GM12878 (cell line): ENCODE measurements at regions not wholly inside any gene's neighbourhood (a gene's known extent, or its start where the extent isn't known, plus 50 kb on each side); places are given as distances from the start of the nearest gene placed in this dataset.

ENCODE experiments used
- ATAC-seq: fragments of 200-7000 bp; cut with Tn5 transposase; 3 replicates; pipeline ENCODE4 v1.9.1; 2020; ENCODE audit warnings: mild to moderate bottlenecking, moderate library complexity
- BruUV-seq: library from RNA; stranded (reverse); fragments of 400-500 nt; replicated peaks from 2 replicates; lab custom pipeline; 2021; lab: Mats Ljungman, UMichigan
- CTCF ChIA-PET: fragments of 300-600 bp; sonication (Branson Sonifier 250); formaldehyde crosslinking; extraction: SDS; loops from one replicate; lab custom pipeline; 2021; ENCODE audit warnings: inconsistent platforms; lab: Yijun Ruan, JAX
- POLR2A ChIA-PET: fragments of 350-600 bp; formaldehyde crosslinking; extraction: SDS; loops from one replicate; lab custom pipeline; 2021; ENCODE audit warnings: inconsistent platforms; lab: Charles Lee
- RAD21 ChIA-PET: fragments of 300-600 bp; sonication (Branson Sonifier 250); formaldehyde crosslinking; loops from one replicate; lab custom pipeline; 2023; ENCODE audit warnings: antibody characterized with exemption; ENCODE audit not compliant: unreplicated experiment; lab: Charles Lee
- SMC1A ChIA-PET: fragments of 300-600 bp; sonication (Branson Sonifier 250); formaldehyde crosslinking; loops from one replicate; lab custom pipeline; 2023; ENCODE audit not compliant: unreplicated experiment, uncharacterized antibody; lab: Charles Lee
- DNase-seq: peaks from one replicate; pipeline ENCODE4 v3.0.0-alpha.2; 2011; ENCODE audit warnings: low read depth, low spot score
- FAIRE-seq: peaks from 3 replicates; lab custom pipeline; 2011; peaks lifted over from hg19 to GRCh38; lab: Jason Lieb, UNC
- H2AFZ ChIP-seq: 2 replicates; pipeline ENCODE4 v1.6.0; 2011; ENCODE audit warnings: low read depth, low read length, control low read depth; ENCODE audit not compliant: control insufficient read depth
- H3K27ac ChIP-seq: 2 replicates; pipeline ENCODE4 v1.5.1; 2011; ENCODE audit warnings: control low read depth; ENCODE audit not compliant: control insufficient read depth, insufficient read depth
- H3K27me3 ChIP-seq, 2 experiments: replicated peaks in 1 of 2; 2 replicates each; pipeline versions ENCODE4 v1.6.0 to v1.6.1; 2011; ENCODE audit warnings: low read length in 1 of 2; ENCODE audit not compliant: control insufficient read depth in 2 of 2, insufficient read depth in 2 of 2
- H3K36me3 ChIP-seq, 2 experiments: 2 replicates each; pipeline ENCODE4 v1.5.1; 2011; ENCODE audit warnings: low read length in 1 of 2; ENCODE audit not compliant: control insufficient read depth in 2 of 2, insufficient read depth in 2 of 2
- H3K4me1 ChIP-seq: 2 replicates; pipeline ENCODE4 v1.6.1; 2011; ENCODE audit warnings: mild to moderate bottlenecking, low read length, moderate library complexity, mixed read lengths; ENCODE audit not compliant: control insufficient read depth, insufficient read depth
- H3K4me2 ChIP-seq: 2 replicates; pipeline ENCODE4 v1.6.0; 2011; ENCODE audit warnings: control low read depth; ENCODE audit not compliant: control insufficient read depth, insufficient read depth
- H3K4me3 ChIP-seq: fragments of 200-600 bp; sonication (generic); 2 replicates; pipeline ENCODE4 v1.5.1; 2016
- H3K79me2 ChIP-seq: 2 replicates; pipeline ENCODE4 v1.6.0; 2011; ENCODE audit warnings: low read length; ENCODE audit not compliant: control insufficient read depth, insufficient read depth
- H3K9ac ChIP-seq: 2 replicates; pipeline ENCODE4 v1.8.0; 2011; ENCODE audit warnings: low read length, control low read depth, mixed read lengths; ENCODE audit not compliant: control insufficient read depth, insufficient read depth
- H3K9me3 ChIP-seq: replicated peaks from 3 replicates; pipeline ENCODE4 v1.5.1; 2011; ENCODE audit warnings: mild to moderate bottlenecking, low read length; ENCODE audit not compliant: control insufficient read depth, insufficient read depth
- H4K20me1 ChIP-seq: 2 replicates; pipeline ENCODE4 v1.6.0; 2011; ENCODE audit not compliant: control insufficient read depth, insufficient read depth
- PAX5 ChIP-seq: IDR thresholded peaks from 2 replicates; pipeline ENCODE4 v1.6.1; 2011; ENCODE audit warnings: low read depth, low read length, borderline replicate concordance
- SMC3 ChIP-seq: IDR thresholded peaks from 2 replicates; pipeline ENCODE4 v1.6.1; 2011; ENCODE audit warnings: low read length, improper control_type of control experiment, borderline replicate concordance
- TARDBP ChIP-seq: IDR thresholded peaks from 2 replicates; pipeline ENCODE4 v1.6.1; 2016; ENCODE audit warnings: borderline replicate concordance
- WGBS: methylation state at CpG from one replicate; pipeline ENCODE4 v1.1.6; 2016; ENCODE audit warnings: low lambda C conversion rate; ENCODE audit not compliant: insufficient replicate concordance, insufficient coverage; ENCODE audit errors: missing lambda C conversion rate; 5-methylcytosine and 5-hydroxymethylcytosine counted together
- in situ Hi-C: fragments of 300-500 bp; cut with MboI; formaldehyde crosslinking; loops from 9 replicates; pipeline ENCODE4 v1.14.3; 2018; ENCODE audit warnings: mixed read lengths
- intact Hi-C: fragments of 100-400 bp; cut with micrococcal nuclease; formaldehyde crosslinking; loops from one replicate; pipeline ENCODE4 v1.14.2; 2022; ENCODE audit not compliant: unreplicated experiment
- TF ChIP-seq, protein P1 (sequence below): fragments of 150-350 bp; IDR thresholded peaks from 2 replicates; pipeline ENCODE4 v1.6.1; 2016; ENCODE audit warnings: low read depth, low read length
- TF ChIP-seq, protein P2 (sequence below): fragments of 450-650 bp; formaldehyde crosslinking; IDR thresholded peaks from 2 replicates; pipeline ENCODE4 v1.5.0; 2022; ENCODE audit warnings: mild to moderate bottlenecking, missing genetic modification characterization
- TF ChIP-seq, protein P3 (sequence below): fragments of 450-650 bp; IDR thresholded peaks from 2 replicates; pipeline ENCODE4 v1.6.1; 2018; ENCODE audit warnings: borderline replicate concordance, mild to moderate bottlenecking; ENCODE audit not compliant: partially characterized antibody

GRCh38 chr5:89411891-89412290 is 528.9 kb upstream of the MEF2C start:
- ChIA-PET POLR2A (interaction anchor here (0.7 kb wide), 1 partner anchor 272 kb away, joined by 3 read pairs; no protein-coding TSS in a partner anchor), CTCF (interaction anchor here (0.9 to 2.4 kb wide), 2 partner anchors 10 to 21 kb away, joined by 3 to 11 read pairs; no protein-coding TSS in a partner anchor), RAD21 (no interaction called here), SMC1A (interaction anchor here (0.6 to 1.4 kb wide), 6 partner anchors 10 to 265 kb away, joined by 3 to 6 read pairs (median 4); no protein-coding TSS in a partner anchor)
- H3K79me2 ChIP-seq, result no peaks in the 10 kb centered on the region
- no TSS peak for BruUV-seq
- WGBS, result 54% methylated on average over 2 of the region's 2 CpGs
- H4K20me1 ChIP-seq, result no peaks in the 10 kb centered on the region
- H3K27ac ChIP-seq, result no peak overlapping the region
- no peak overlapping the region for H2AFZ ChIP-seq
- TF ChIP-seq, protein P1, sequence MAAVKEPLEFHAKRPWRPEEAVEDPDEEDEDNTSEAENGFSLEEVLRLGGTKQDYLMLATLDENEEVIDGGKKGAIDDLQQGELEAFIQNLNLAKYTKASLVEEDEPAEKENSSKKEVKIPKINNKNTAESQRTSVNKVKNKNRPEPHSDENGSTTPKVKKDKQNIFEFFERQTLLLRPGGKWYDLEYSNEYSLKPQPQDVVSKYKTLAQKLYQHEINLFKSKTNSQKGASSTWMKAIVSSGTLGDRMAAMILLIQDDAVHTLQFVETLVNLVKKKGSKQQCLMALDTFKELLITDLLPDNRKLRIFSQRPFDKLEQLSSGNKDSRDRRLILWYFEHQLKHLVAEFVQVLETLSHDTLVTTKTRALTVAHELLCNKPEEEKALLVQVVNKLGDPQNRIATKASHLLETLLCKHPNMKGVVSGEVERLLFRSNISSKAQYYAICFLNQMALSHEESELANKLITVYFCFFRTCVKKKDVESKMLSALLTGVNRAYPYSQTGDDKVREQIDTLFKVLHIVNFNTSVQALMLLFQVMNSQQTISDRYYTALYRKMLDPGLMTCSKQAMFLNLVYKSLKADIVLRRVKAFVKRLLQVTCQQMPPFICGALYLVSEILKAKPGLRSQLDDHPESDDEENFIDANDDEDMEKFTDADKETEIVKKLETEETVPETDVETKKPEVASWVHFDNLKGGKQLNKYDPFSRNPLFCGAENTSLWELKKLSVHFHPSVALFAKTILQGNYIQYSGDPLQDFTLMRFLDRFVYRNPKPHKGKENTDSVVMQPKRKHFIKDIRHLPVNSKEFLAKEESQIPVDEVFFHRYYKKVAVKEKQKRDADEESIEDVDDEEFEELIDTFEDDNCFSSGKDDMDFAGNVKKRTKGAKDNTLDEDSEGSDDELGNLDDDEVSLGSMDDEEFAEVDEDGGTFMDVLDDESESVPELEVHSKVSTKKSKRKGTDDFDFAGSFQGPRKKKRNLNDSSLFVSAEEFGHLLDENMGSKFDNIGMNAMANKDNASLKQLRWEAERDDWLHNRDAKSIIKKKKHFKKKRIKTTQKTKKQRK, result no peak
- TF ChIP-seq, protein P2, sequence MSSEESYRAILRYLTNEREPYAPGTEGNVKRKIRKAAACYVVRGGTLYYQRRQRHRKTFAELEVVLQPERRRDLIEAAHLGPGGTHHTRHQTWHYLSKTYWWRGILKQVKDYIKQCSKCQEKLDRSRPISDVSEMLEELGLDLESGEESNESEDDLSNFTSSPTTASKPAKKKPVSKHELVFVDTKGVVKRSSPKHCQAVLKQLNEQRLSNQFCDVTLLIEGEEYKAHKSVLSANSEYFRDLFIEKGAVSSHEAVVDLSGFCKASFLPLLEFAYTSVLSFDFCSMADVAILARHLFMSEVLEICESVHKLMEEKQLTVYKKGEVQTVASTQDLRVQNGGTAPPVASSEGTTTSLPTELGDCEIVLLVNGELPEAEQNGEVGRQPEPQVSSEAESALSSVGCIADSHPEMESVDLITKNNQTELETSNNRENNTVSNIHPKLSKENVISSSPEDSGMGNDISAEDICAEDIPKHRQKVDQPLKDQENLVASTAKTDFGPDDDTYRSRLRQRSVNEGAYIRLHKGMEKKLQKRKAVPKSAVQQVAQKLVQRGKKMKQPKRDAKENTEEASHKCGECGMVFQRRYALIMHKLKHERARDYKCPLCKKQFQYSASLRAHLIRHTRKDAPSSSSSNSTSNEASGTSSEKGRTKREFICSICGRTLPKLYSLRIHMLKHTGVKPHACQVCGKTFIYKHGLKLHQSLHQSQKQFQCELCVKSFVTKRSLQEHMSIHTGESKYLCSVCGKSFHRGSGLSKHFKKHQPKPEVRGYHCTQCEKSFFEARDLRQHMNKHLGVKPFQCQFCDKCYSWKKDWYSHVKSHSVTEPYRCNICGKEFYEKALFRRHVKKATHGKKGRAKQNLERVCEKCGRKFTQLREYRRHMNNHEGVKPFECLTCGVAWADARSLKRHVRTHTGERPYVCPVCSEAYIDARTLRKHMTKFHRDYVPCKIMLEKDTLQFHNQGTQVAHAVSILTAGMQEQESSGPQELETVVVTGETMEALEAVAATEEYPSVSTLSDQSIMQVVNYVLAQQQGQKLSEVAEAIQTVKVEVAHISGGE (CRISPR knock-in tag), result no peak
- no peak for TF ChIP-seq SMC3
- TF ChIP-seq PAX5, result no peak
- TF ChIP-seq TARDBP, result no peak
- TF ChIP-seq, protein P3, sequence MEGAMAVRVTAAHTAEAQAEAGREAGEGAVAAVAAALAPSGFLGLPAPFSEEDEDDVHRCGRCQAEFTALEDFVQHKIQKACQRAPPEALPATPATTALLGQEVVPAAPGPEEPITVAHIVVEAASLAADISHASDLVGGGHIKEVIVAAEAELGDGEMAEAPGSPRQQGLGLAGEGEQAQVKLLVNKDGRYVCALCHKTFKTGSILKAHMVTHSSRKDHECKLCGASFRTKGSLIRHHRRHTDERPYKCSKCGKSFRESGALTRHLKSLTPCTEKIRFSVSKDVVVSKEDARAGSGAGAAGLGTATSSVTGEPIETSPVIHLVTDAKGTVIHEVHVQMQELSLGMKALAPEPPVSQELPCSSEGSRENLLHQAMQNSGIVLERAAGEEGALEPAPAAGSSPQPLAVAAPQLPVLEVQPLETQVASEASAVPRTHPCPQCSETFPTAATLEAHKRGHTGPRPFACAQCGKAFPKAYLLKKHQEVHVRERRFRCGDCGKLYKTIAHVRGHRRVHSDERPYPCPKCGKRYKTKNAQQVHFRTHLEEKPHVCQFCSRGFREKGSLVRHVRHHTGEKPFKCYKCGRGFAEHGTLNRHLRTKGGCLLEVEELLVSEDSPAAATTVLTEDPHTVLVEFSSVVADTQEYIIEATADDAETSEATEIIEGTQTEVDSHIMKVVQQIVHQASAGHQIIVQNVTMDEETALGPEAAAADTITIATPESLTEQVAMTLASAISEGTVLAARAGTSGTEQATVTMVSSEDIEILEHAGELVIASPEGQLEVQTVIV, result no peak
- no peaks in the 10 kb centered on the region for H3K27me3 ChIP-seq
- no peaks in the 10 kb centered on the region; the same call in 1 of the 3 replicates for H3K9me3 ChIP-seq
- no peak overlapping the region for H3K4me3 ChIP-seq
- no peaks in the 10 kb centered on the region for H3K4me1 ChIP-seq
- FAIRE-seq (no peak), DNase-seq (no peak), ATAC-seq (no peak)
- no peaks in the 10 kb centered on the region for H3K36me3 ChIP-seq
- intact Hi-C loops (no loop called here), in situ Hi-C loops (no loop called here)
- no peak overlapping the region for H3K9ac ChIP-seq
- no peak overlapping the region for H3K4me2 ChIP-seq
